ENCODE measurements at regions not wholly inside any gene's neighbourhood (a gene's known extent, or its start where the extent isn't known, plus 50 kb on each side); places are given as distances from the start of the nearest gene placed in this dataset.

DNA sequence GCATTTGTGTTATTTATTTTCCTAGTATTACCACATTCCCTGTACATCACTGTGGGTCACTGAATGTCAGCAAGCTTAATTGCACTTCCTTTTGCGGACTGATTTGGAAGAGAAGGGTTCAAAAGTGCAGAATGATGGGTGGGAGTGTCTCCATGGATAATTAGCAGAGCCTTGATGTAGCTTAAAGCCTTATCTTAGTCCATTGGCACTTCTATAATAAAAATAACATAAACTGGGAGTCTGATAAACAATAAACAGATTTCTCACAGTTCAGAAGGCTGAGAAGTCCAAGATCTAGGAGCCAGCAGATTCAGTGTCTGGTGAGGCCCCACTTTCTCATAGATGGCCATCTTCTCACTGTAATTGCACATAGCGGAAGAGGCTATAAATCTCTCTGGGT, 501.1 kb upstream of the POU3F2 start:
- TF ChIP-seq YY1 (IDR thresholded peaks at IDR 0.05; ENCODE audit: low read depth) (no peak), FOXM1 (IDR thresholded peaks at IDR 0.05; ENCODE audit: low read depth) (no peak), EP300 (IDR thresholded peaks at IDR 0.05; ENCODE audit: borderline replicate concordance in 1 of 2, low read depth in 1 of 2, low read length in 1 of 2) (no peak), TAF1 (IDR thresholded peaks at IDR 0.05; ENCODE audit: borderline replicate concordance, low read depth, low read length) (no peak), RFX5 (IDR thresholded peaks at IDR 0.05; ENCODE audit: low read length) (no peak), POLR2AphosphoS5 (IDR thresholded peaks at IDR 0.05; ENCODE audit: low read depth, low read length) (no peak), RXRA (IDR thresholded peaks at IDR 0.05; ENCODE audit: borderline replicate concordance, low read depth) (no peak), GABPA (IDR thresholded peaks at IDR 0.05; ENCODE audit: low read depth) (no peak), EZH2phosphoT487 (IDR thresholded peaks at IDR 0.05; ENCODE audit: borderline replicate concordance, low read depth) (no peak), MXI1 (IDR thresholded peaks at IDR 0.05; ENCODE audit: low read depth, low read length) (no peak), TCF12 (IDR thresholded peaks at IDR 0.05) (no peak)
- TF ChIP-seq, protein P1, sequence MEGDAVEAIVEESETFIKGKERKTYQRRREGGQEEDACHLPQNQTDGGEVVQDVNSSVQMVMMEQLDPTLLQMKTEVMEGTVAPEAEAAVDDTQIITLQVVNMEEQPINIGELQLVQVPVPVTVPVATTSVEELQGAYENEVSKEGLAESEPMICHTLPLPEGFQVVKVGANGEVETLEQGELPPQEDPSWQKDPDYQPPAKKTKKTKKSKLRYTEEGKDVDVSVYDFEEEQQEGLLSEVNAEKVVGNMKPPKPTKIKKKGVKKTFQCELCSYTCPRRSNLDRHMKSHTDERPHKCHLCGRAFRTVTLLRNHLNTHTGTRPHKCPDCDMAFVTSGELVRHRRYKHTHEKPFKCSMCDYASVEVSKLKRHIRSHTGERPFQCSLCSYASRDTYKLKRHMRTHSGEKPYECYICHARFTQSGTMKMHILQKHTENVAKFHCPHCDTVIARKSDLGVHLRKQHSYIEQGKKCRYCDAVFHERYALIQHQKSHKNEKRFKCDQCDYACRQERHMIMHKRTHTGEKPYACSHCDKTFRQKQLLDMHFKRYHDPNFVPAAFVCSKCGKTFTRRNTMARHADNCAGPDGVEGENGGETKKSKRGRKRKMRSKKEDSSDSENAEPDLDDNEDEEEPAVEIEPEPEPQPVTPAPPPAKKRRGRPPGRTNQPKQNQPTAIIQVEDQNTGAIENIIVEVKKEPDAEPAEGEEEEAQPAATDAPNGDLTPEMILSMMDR (IDR thresholded peaks at IDR 0.05): no peak
- TF ChIP-seq, protein P2, sequence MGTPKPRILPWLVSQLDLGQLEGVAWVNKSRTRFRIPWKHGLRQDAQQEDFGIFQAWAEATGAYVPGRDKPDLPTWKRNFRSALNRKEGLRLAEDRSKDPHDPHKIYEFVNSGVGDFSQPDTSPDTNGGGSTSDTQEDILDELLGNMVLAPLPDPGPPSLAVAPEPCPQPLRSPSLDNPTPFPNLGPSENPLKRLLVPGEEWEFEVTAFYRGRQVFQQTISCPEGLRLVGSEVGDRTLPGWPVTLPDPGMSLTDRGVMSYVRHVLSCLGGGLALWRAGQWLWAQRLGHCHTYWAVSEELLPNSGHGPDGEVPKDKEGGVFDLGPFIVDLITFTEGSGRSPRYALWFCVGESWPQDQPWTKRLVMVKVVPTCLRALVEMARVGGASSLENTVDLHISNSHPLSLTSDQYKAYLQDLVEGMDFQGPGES (IDR thresholded peaks at IDR 0.05; ENCODE audit: low read depth, low read length): no peak
- TF ChIP-seq, protein P3, sequence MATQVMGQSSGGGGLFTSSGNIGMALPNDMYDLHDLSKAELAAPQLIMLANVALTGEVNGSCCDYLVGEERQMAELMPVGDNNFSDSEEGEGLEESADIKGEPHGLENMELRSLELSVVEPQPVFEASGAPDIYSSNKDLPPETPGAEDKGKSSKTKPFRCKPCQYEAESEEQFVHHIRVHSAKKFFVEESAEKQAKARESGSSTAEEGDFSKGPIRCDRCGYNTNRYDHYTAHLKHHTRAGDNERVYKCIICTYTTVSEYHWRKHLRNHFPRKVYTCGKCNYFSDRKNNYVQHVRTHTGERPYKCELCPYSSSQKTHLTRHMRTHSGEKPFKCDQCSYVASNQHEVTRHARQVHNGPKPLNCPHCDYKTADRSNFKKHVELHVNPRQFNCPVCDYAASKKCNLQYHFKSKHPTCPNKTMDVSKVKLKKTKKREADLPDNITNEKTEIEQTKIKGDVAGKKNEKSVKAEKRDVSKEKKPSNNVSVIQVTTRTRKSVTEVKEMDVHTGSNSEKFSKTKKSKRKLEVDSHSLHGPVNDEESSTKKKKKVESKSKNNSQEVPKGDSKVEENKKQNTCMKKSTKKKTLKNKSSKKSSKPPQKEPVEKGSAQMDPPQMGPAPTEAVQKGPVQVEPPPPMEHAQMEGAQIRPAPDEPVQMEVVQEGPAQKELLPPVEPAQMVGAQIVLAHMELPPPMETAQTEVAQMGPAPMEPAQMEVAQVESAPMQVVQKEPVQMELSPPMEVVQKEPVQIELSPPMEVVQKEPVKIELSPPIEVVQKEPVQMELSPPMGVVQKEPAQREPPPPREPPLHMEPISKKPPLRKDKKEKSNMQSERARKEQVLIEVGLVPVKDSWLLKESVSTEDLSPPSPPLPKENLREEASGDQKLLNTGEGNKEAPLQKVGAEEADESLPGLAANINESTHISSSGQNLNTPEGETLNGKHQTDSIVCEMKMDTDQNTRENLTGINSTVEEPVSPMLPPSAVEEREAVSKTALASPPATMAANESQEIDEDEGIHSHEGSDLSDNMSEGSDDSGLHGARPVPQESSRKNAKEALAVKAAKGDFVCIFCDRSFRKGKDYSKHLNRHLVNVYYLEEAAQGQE (IDR thresholded peaks at IDR 0.05; ENCODE audit: low read depth, low read length): no peak
